IMR-90 (cell line): ENCODE measurements at regions not wholly inside any gene's neighbourhood (a gene's known extent, or its start where the extent isn't known, plus 50 kb on each side); places are given as distances from the start of the nearest gene placed in this dataset.

Source experiments
- ATAC-seq: fragments of 200-7000 bp; cut with Tn5 transposase; 2 replicates; pipeline ENCODE4 v1.9.1; 2020; ENCODE audit warnings: low read depth, mild to moderate bottlenecking, moderate library complexity
- BruUV-seq: library from RNA; stranded (reverse); fragments of 400-500 nt; replicated peaks from 2 replicates; lab custom pipeline; 2021; lab: Mats Ljungman, UMichigan
- CTCF ChIA-PET: fragments of 300-600 bp; formaldehyde crosslinking; extraction: SDS; loops from one replicate; lab custom pipeline; 2021; ENCODE audit warnings: antibody characterized with exemption; lab: Yijun Ruan, JAX
- POLR2A ChIA-PET: fragments of 300-600 bp; sonication (Branson Sonifier 250); formaldehyde crosslinking; loops from one replicate; lab custom pipeline; 2022; ENCODE audit warnings: antibody characterized with exemption; ENCODE audit not compliant: unreplicated experiment; lab: Charles Lee
- DNase-seq: peaks from one replicate; pipeline ENCODE4 v3.0.0; 2013
- H2AFZ ChIP-seq: replicated peaks from 2 replicates; pipeline ENCODE3; 2013; ENCODE audit warnings: low read length, mild to moderate bottlenecking; ENCODE audit not compliant: poor library complexity
- H2AK5ac ChIP-seq: 2 replicates; pipeline ENCODE4 v1.6.1; 2013; ENCODE audit warnings: low read depth, low read length, inconsistent platforms
- H2AK9ac ChIP-seq: replicated peaks from 2 replicates; pipeline ENCODE3; 2013; ENCODE audit warnings: mild to moderate bottlenecking, low read depth, low read length, moderate library complexity; ENCODE audit not compliant: poor library complexity
- H2BK120ac ChIP-seq: 2 replicates; pipeline ENCODE4 v1.6.1; 2013; ENCODE audit warnings: low read depth, low read length, inconsistent platforms
- H2BK15ac ChIP-seq: 3 replicates; pipeline ENCODE4 v1.6.1; 2013; ENCODE audit warnings: low read depth, low read length, inconsistent platforms
- H2BK20ac ChIP-seq: 2 replicates; pipeline ENCODE4 v1.6.1; 2013; ENCODE audit warnings: low read depth, mild to moderate bottlenecking, inconsistent platforms, low read length, moderate library complexity
- H2BK5ac ChIP-seq: 2 replicates; pipeline ENCODE4 v1.6.1; 2013; ENCODE audit warnings: mild to moderate bottlenecking, low read depth, low read length, inconsistent platforms; ENCODE audit not compliant: poor library complexity, severe bottlenecking
- H3K14ac ChIP-seq: replicated peaks from 2 replicates; pipeline ENCODE4 v1.6.1; 2013; ENCODE audit warnings: low read depth, low read length, inconsistent platforms
- H3K18ac ChIP-seq: 2 replicates; pipeline ENCODE4 v1.6.1; 2013; ENCODE audit warnings: low read depth, low read length, control low read depth
- H3K23ac ChIP-seq: 2 replicates; pipeline ENCODE4 v1.6.1; 2013; ENCODE audit warnings: low read depth, low read length, inconsistent platforms
- H3K27ac ChIP-seq: 2 replicates; pipeline ENCODE4 v1.5.1; 2013; ENCODE audit warnings: mild to moderate bottlenecking, control low read depth, low read length; ENCODE audit not compliant: insufficient read depth
- H3K27me3 ChIP-seq: 2 replicates; pipeline ENCODE4 v1.6.1; 2013; ENCODE audit warnings: low read length; ENCODE audit not compliant: control insufficient read depth, insufficient read depth
- H3K36me3 ChIP-seq: 2 replicates; pipeline ENCODE4 v1.6.1; 2013; ENCODE audit warnings: low read length, mixed read lengths; ENCODE audit not compliant: control insufficient read depth, insufficient read depth
- H3K4ac ChIP-seq: 2 replicates; pipeline ENCODE4 v1.6.1; 2013; ENCODE audit warnings: low read depth, low read length, inconsistent platforms
- H3K4me1 ChIP-seq: 2 replicates; pipeline ENCODE4 v1.6.1; 2013; ENCODE audit warnings: low read length, mixed read lengths; ENCODE audit not compliant: control insufficient read depth, insufficient read depth
- H3K4me2 ChIP-seq: 2 replicates; pipeline ENCODE4 v1.6.1; 2013; ENCODE audit warnings: low read depth, mild to moderate bottlenecking, control low read depth, low read length, moderate library complexity
- H3K4me3 ChIP-seq: 2 replicates; pipeline ENCODE4 v1.5.1; 2013; ENCODE audit warnings: low read depth, mild to moderate bottlenecking, control low read depth, low read length, moderate library complexity; ENCODE audit not compliant: insufficient read depth
- H3K56ac ChIP-seq: 2 replicates; pipeline ENCODE4 v1.6.1; 2013; ENCODE audit warnings: low read length, inconsistent platforms; ENCODE audit not compliant: insufficient read depth; ENCODE audit errors: extremely low read depth
- H3K79me1 ChIP-seq, 2 experiments: 2 replicates each; pipeline ENCODE4 v1.6.1; 2013; ENCODE audit warnings: low read length in 2 of 2, inconsistent platforms in 1 of 2, low read depth in 1 of 2
- H3K9ac ChIP-seq: 2 replicates; pipeline ENCODE4 v1.6.1; 2013; ENCODE audit warnings: low read depth, low read length, control low read depth
- H3K9me1 ChIP-seq: 2 replicates; pipeline ENCODE4 v1.6.1; 2013; ENCODE audit warnings: low read length, inconsistent platforms; ENCODE audit not compliant: insufficient read depth
- H3K9me3 ChIP-seq: 2 replicates; pipeline ENCODE4 v1.6.1; 2013; ENCODE audit warnings: low read length; ENCODE audit not compliant: control insufficient read depth, insufficient read depth
- H4K20me1 ChIP-seq: 2 replicates; pipeline ENCODE4 v1.6.1; 2013; ENCODE audit warnings: low read length, inconsistent platforms; ENCODE audit not compliant: insufficient read depth
- H4K5ac ChIP-seq: 2 replicates; pipeline ENCODE4 v1.6.1; 2013; ENCODE audit warnings: mild to moderate bottlenecking, low read depth, low read length, control low read depth
- H4K8ac ChIP-seq, 2 experiments: 2 replicates each; pipeline ENCODE4 v1.6.1; 2013; ENCODE audit warnings: low read depth in 2 of 2, low read length in 2 of 2, control low read depth in 1 of 2, inconsistent platforms in 1 of 2
- H4K91ac ChIP-seq: 2 replicates; pipeline ENCODE4 v1.6.1; 2013; ENCODE audit warnings: low read depth, low read length, inconsistent platforms; ENCODE audit not compliant: insufficient read depth
- MAFK ChIP-seq: IDR thresholded peaks from 2 replicates; pipeline ENCODE4 v1.6.1; 2012; ENCODE audit warnings: low read depth, low read length, improper control_type of control experiment
- MAZ ChIP-seq: IDR thresholded peaks from 2 replicates; pipeline ENCODE4 v1.6.1; 2012; ENCODE audit warnings: low read depth, mild to moderate bottlenecking, low read length, improper control_type of control experiment, moderate library complexity, borderline replicate concordance
- NFE2L2 ChIP-seq: fragments of 150-350 bp; IDR thresholded peaks from 2 replicates; pipeline ENCODE4 v1.6.1; 2016; ENCODE audit warnings: low read depth, mild to moderate bottlenecking, low read length
- POLR2A ChIP-seq: IDR thresholded peaks from 2 replicates; pipeline ENCODE4 v1.6.1; 2012; ENCODE audit warnings: mild to moderate bottlenecking, low read depth, low read length
- SMC3 ChIP-seq: fragments of 150-350 bp; IDR thresholded peaks from 2 replicates; pipeline ENCODE4 v1.6.1; 2016; ENCODE audit warnings: low read depth, mild to moderate bottlenecking, antibody characterized with exemption, low read length, moderate library complexity
- WGBS, 2 experiments: methylation state at CpG; one replicate each; pipeline versions ENCODE4 v1.1.5 to v1.1.7; 2013; ENCODE audit warnings: missing lambda C conversion rate in 2 of 2; ENCODE audit not compliant: insufficient read length in 1 of 2; ENCODE audit errors: extremely low coverage in 2 of 2; 5-methylcytosine and 5-hydroxymethylcytosine counted together
- dilution Hi-C: fragments of 300-500 bp; cut with HindIII; formaldehyde crosslinking; loops from one replicate; pipeline ENCODE4 v1.14.3; 2018; ENCODE audit warnings: low sequenced_read_pairs; ENCODE audit not compliant: unreplicated experiment
- in situ Hi-C: fragments of 300-500 bp; cut with MboI; formaldehyde crosslinking; loops from 3 replicates; pipeline ENCODE4 v1.14.3; 2019; ENCODE audit warnings: low sequenced_read_pairs, inconsistent platforms, mixed read lengths
- intact Hi-C: fragments of 100-400 bp; cut with micrococcal nuclease; formaldehyde crosslinking; loops from 2 replicates; pipeline ENCODE4 v1.10.0; 2022

DNA sequence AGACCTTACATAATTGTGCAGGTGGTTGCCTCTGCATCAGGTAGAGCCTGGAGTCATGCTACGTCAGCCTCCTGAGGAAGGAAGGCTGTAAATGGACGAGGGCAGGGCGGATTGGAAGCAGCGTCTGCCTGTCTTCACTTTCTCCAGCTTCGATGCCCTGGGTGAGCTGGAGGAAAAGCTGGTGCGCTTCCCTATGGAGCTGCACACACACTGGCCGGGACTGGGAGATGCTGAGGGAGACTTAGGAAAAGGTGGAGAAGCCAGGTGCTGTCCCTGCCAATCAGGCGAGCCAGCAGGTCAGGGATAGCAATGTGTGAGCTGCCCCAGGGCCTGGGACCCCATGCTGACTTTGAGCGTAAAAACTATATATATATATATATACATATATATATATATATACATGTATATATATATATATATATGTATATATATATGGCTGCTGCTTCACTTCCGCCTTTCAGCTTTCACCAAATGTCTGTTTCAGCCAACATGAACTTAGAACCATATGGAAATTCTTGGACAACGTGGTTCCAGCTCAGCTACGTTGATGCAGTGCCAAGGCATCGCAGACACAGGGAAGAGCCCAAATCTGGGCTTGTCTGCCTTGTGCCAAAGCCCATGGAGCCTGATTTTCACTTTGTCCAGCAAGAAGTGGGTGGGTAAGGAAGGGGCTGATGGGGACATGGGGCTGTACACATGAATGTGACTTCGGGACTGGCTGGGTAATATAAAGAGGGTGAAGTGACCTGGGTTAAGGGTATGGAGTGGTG lies 71.5 kb upstream of the NKD1 start:
- in situ Hi-C loops = no loop called here
- dilution Hi-C loops = no loop called here
- no peak overlapping the region for H4K5ac ChIP-seq

More for the DNA sequence above, 71.5 kb upstream of the NKD1 start:
- DNase-seq (no peak), ATAC-seq (no peak)
- no peak overlapping the region for H3K56ac ChIP-seq
- peak overlapping the region; percentile 29 for H2AFZ ChIP-seq
- H2BK5ac ChIP-seq = no peak overlapping the region
- TF ChIP-seq MAFK (no peak), SMC3 (no peak), POLR2A (no peak), NFE2L2 (no peak), MAZ (no peak)
- no peak overlapping the region for H3K4ac ChIP-seq
- H3K27ac ChIP-seq = no peak overlapping the region
- no peak overlapping the region for H2BK120ac ChIP-seq
- H3K18ac ChIP-seq = no peak overlapping the region
- no peak overlapping the region for H2AK5ac ChIP-seq
- no peaks in the 10 kb centered on the region for H3K9me3 ChIP-seq
- H3K9me1 ChIP-seq = no peaks in the 10 kb centered on the region
- H3K27me3 ChIP-seq = peaks cover 2% of the 10 kb centered on the region; the same call in 1 of the 2 replicates
- no peak overlapping the region for H3K9ac ChIP-seq
- H4K8ac ChIP-seq = no peak overlapping the region
- no peaks in the 10 kb centered on the region for H4K20me1 ChIP-seq
- no peak overlapping the region for H2AK9ac ChIP-seq
- WGBS, 2 experiments = 23% methylated on average over 5 of the region's 14 CpGs; no CpG with 5 or more reads in 1 of the 2 experiments
- no peak overlapping the region for H4K91ac ChIP-seq
- no peak overlapping the region for H3K23ac ChIP-seq
- H2BK20ac ChIP-seq = no peak overlapping the region
- no peak overlapping the region for H3K4me3 ChIP-seq
- H3K4me2 ChIP-seq = no peak overlapping the region
- no peaks in the 10 kb centered on the region for H3K36me3 ChIP-seq
- CTCF ChIA-PET = no interaction called here
- intact Hi-C loops = no loop called here
- no TSS peak for BruUV-seq
- H3K4me1 ChIP-seq = no peaks in the 10 kb centered on the region
- no peak overlapping the region for H3K14ac ChIP-seq
- POLR2A ChIA-PET = no interaction called here
- H3K79me1 ChIP-seq = no peaks in the 10 kb centered on the region
- no peak overlapping the region for H2BK15ac ChIP-seq
